Retinal pigment epithelial cell (primary cell): ENCODE measurements at regions not wholly inside any gene's neighbourhood (a gene's known extent, or its start where the extent isn't known, plus 50 kb on each side); places are given as distances from the start of the nearest gene placed in this dataset.
A peak's percentile ranks its signal among the peaks of the same experiment; 100 is the strongest.

Experiments
- DNase-seq: peaks from one replicate; pipeline ENCODE4 v3.0.0-alpha.2; 2010; ENCODE audit warnings: low read depth
- H3K4me3 ChIP-seq: 2 replicates; pipeline ENCODE4 v1.5.1; 2011; ENCODE audit warnings: mild to moderate bottlenecking, low read length, control low read depth, moderate library complexity
- CTCF ChIP-seq: conservative IDR thresholded peaks from 2 replicates; pipeline ENCODE4 v1.5.1; 2011; ENCODE audit warnings: low read depth, low read length, control low read depth, inconsistent platforms

- no peak overlapping the region for H3K4me3 ChIP-seq
- DNase-seq: peak; percentile 51
- TF ChIP-seq CTCF: no peak
Measured at GRCh38 chr10:25797888-25798429, 136.1 kb upstream of the MYO3A start.

GRCh38 chr10:25804505-25804904 is 129.5 kb upstream of the MYO3A start:
- TF ChIP-seq CTCF: no peak
- DNase-seq: no peak
- H3K4me3 ChIP-seq: no peak overlapping the region

GRCh38 chr10:25805986-25806385 is 128.0 kb upstream of the MYO3A start:
- H3K4me3 ChIP-seq: no peak overlapping the region
- TF ChIP-seq CTCF: no peak
- no peak for DNase-seq

GRCh38 chr10:25808372-25808771 is 125.7 kb upstream of the MYO3A start:
- no peak overlapping the region for H3K4me3 ChIP-seq
- DNase-seq: no peak
- no peak for TF ChIP-seq CTCF

- no peak for TF ChIP-seq CTCF
- no peak overlapping the region for H3K4me3 ChIP-seq
- no peak for DNase-seq
Measured at GRCh38 chr10:25811052-25811685, 122.9 kb upstream of the MYO3A start.

- TF ChIP-seq CTCF: no peak
- H3K4me3 ChIP-seq: no peak overlapping the region
- no peak for DNase-seq
Measured at GRCh38 chr10:25813511-25813910, 120.5 kb upstream of the MYO3A start.

GRCh38 chr10:25815236-25815635 is 118.8 kb upstream of the MYO3A start:
- TF ChIP-seq CTCF: no peak
- DNase-seq: no peak
- H3K4me3 ChIP-seq: no peak overlapping the region
